ENCODE measurements at regions not wholly inside any gene's neighbourhood (a gene's known extent, or its start where the extent isn't known, plus 50 kb on each side); places are given as distances from the start of the nearest gene placed in this dataset.

DNA sequence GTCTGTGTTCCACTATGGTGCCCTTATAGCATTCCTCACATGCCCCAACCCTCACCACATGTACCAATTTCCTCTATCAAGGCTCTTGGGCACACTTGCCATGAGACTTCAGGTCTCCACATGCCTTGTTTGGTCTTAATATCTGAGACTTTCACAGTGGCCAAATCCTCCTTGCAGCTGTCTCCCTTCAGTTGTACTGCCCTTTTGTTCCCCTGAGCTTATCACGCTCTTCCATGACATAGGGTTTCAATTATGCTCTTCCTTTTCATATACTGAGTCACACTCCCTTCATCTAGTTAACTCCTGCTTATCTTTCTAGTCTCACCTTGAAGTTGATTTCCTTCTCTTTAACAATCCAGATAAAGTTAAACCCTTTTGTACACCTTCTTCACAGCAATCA is 212.9 kb downstream of the PDHA2 start:
- no peak overlapping the region for H3K4me3 ChIP-seq (ENCODE audit: low read depth, poor library complexity, severe bottlenecking)
- intact Hi-C loops (cut with DNase I; ENCODE audit: low total_unique reads), result no loop called here
- DNase-seq (ENCODE audit: low spot score in 2 of 2), result no peak
- TF ChIP-seq, protein P1, sequence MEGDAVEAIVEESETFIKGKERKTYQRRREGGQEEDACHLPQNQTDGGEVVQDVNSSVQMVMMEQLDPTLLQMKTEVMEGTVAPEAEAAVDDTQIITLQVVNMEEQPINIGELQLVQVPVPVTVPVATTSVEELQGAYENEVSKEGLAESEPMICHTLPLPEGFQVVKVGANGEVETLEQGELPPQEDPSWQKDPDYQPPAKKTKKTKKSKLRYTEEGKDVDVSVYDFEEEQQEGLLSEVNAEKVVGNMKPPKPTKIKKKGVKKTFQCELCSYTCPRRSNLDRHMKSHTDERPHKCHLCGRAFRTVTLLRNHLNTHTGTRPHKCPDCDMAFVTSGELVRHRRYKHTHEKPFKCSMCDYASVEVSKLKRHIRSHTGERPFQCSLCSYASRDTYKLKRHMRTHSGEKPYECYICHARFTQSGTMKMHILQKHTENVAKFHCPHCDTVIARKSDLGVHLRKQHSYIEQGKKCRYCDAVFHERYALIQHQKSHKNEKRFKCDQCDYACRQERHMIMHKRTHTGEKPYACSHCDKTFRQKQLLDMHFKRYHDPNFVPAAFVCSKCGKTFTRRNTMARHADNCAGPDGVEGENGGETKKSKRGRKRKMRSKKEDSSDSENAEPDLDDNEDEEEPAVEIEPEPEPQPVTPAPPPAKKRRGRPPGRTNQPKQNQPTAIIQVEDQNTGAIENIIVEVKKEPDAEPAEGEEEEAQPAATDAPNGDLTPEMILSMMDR (IDR thresholded peaks at IDR 0.05), result no peak
- TF ChIP-seq POLR2A (IDR thresholded peaks at IDR 0.05), result no peak
- 52 to 60% methylated on average over 1 of the region's 1 CpG for WGBS, 2 donors

GRCh38 chr4:96056346-96056934 is 216.5 kb downstream of the PDHA2 start:
- WGBS, 2 donors, result 91 to 93% methylated on average over 12 of the region's 12 CpGs
- DNase-seq (ENCODE audit: low spot score in 2 of 2), result peak in 1 of 2 donors; percentile 46
- intact Hi-C loops (cut with DNase I; ENCODE audit: low total_unique reads), result no loop called here
- TF ChIP-seq, protein P1 (IDR thresholded peaks at IDR 0.05), result no peak
- no peak overlapping the region for H3K4me3 ChIP-seq (ENCODE audit: low read depth, poor library complexity, severe bottlenecking)

DNA sequence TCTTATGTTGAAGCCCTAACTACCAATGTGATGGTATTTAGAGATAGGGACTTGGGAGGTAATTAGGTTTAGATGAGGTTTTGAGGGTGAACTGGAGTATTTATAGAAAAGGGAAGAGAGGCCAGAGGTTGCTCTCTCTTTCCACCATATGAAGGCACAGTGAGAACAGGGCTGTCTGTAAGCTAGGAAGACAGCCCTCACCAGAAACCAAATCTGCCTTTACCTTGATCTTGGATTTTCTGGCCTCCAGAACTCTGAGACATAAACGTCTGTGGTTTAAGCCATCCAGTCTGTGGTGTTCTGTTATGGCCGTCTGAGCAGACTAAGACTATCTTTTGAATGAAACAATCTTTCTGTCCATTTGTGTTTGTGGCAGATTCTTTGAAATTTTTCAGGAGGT is 223.7 kb downstream of the PDHA2 start:
- intact Hi-C loops (cut with DNase I; ENCODE audit: low total_unique reads), result no loop called here
- no peak for DNase-seq (ENCODE audit: low spot score in 2 of 2)
- H3K4me3 ChIP-seq (ENCODE audit: low read depth, poor library complexity, severe bottlenecking), result no peak overlapping the region
- TF ChIP-seq, protein P1 (IDR thresholded peaks at IDR 0.05), result no peak
- TF ChIP-seq POLR2A (IDR thresholded peaks at IDR 0.05), result no peak
- 59 to 65% methylated on average over 2 of the region's 2 CpGs for WGBS, 2 donors

DNA sequence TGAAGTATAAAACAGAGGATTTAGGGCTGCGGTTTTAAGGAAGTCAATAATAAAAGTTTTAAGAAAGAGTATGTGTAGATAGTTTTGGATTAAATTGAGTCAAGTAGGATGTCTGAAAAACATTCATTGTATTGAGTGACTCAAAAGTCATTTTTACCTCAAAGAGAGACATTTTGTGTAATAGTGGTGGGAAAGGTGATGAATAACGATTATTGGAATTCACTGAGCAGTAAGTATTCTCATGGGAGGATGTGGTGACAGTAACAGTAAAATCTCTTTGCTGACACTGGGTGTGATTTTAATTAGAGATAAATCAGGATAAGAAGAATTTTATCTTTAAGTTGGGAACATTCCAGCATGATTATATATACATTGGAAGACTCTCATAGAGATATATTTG is 233.6 kb downstream of the PDHA2 start:
- intact Hi-C loops (cut with DNase I; ENCODE audit: low total_unique reads), result no loop called here
- 73 to 77% methylated on average over 2 of the region's 2 CpGs for WGBS, 2 donors
- no peak for TF ChIP-seq POLR2A (IDR thresholded peaks at IDR 0.05)
- TF ChIP-seq, protein P1 (IDR thresholded peaks at IDR 0.05), result no peak
- H3K4me3 ChIP-seq (ENCODE audit: low read depth, poor library complexity, severe bottlenecking), result no peak overlapping the region
- no peak for DNase-seq (ENCODE audit: low spot score in 2 of 2)

DNA sequence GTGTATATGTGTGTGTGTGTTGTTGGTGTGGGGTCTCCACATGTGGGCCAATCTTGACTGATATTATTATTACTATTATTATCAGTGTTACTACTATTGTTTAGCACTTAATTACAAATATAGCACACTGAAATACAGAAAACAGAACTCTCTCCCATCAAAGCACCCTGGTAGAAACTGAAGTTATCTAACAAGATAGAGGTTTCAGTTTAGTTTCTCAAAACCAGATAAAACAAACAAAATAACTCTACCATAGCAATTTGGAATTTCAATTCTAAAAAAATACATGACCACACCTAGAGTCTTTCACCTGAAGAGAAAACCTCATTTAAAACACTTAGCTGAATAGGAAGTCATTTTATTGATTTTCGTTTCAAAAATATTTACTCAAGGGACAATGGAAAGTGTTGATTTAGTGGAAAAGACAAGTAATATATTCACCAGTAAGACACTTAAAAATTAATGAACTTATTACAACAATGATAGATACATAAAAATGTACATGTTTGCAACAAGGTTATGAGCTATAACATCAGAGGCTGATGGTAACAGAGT is 252.3 kb downstream of the PDHA2 start:
- no peak overlapping the region for H3K4me3 ChIP-seq (ENCODE audit: low read depth, poor library complexity, severe bottlenecking)
- intact Hi-C loops (cut with DNase I; ENCODE audit: low total_unique reads), result no loop called here
- TF ChIP-seq POLR2A (IDR thresholded peaks at IDR 0.05), result no peak
- TF ChIP-seq, protein P1 (IDR thresholded peaks at IDR 0.05), result no peak
- DNase-seq (ENCODE audit: low spot score in 2 of 2), result no peak
- 65 to 68% methylated on average over 1 of the region's 1 CpG for WGBS, 2 donors

- intact Hi-C loops (cut with DNase I; ENCODE audit: low total_unique reads), result no loop called here
- DNase-seq (ENCODE audit: low spot score in 2 of 2), result no peak
- TF ChIP-seq POLR2A (IDR thresholded peaks at IDR 0.05), result no peak
- TF ChIP-seq, protein P1 (IDR thresholded peaks at IDR 0.05), result no peak
- WGBS, 2 donors, result 40% methylated on average over 3 of the region's 3 CpGs
- no peak overlapping the region for H3K4me3 ChIP-seq (ENCODE audit: low read depth, poor library complexity, severe bottlenecking)
Measured at GRCh38 chr4:96093057-96093456, 253.2 kb downstream of the PDHA2 start.
